ENCODE measurements at regions not wholly inside any gene's neighbourhood (a gene's known extent, or its start where the extent isn't known, plus 50 kb on each side); places are given as distances from the start of the nearest gene placed in this dataset.

- no peak overlapping the region for H3K9ac ChIP-seq (ENCODE audit: low read depth, low read length, poor library complexity)
- no peak overlapping the region for H2BK15ac ChIP-seq (ENCODE audit: low read length)
- no peak overlapping the region for H3K27ac ChIP-seq (replicated peaks; ENCODE audit: low read length)
- no peak overlapping the region for H3K4me3 ChIP-seq (ENCODE audit: low read length in 2 of 2)
- no peaks in the 10 kb centered on the region for H3K27me3 ChIP-seq (ENCODE audit: control insufficient read depth in 3 of 3, insufficient read depth in 3 of 3, low read depth in 1 of 3, low read length in 3 of 3)
- no peaks in the 10 kb centered on the region for H3K9me3 ChIP-seq (replicated peaks in 1 of 2; ENCODE audit: control insufficient read depth in 2 of 2, insufficient read depth in 1 of 2, low read depth in 1 of 2, low read length in 2 of 2)
- H3K79me1 ChIP-seq (ENCODE audit: low read depth, low read length), result no peaks in the 10 kb centered on the region
- no peak for DNase-seq (ENCODE audit: low spot score)
- no peak overlapping the region for H3K14ac ChIP-seq (ENCODE audit: low read length)
- no peak overlapping the region for H2AK5ac ChIP-seq (ENCODE audit: low read depth, low read length)
- H3K4me2 ChIP-seq (ENCODE audit: insufficient read depth, low read length, poor library complexity, severe bottlenecking), result no peak overlapping the region
- WGBS, 2 donors (ENCODE audit: extremely low coverage in 2 of 2, insufficient read length in 2 of 2, insufficient replicate concordance in 1 of 2), result no CpG with 5 or more reads among the region's 9 CpGs
- no peak overlapping the region for H2BK120ac ChIP-seq (ENCODE audit: low read depth, low read length)
- H3K4ac ChIP-seq (ENCODE audit: low read length), result no peak overlapping the region
- no peak overlapping the region for H2BK12ac ChIP-seq (ENCODE audit: low read length)
- H3K18ac ChIP-seq (ENCODE audit: low read length), result no peak overlapping the region
- no peak overlapping the region for H2AFZ ChIP-seq (ENCODE audit: low read length)
- H3K23ac ChIP-seq (ENCODE audit: low read depth, low read length, poor library complexity), result no peak overlapping the region
- no peak overlapping the region for H4K8ac ChIP-seq (ENCODE audit: low read depth, low read length)
- no peak overlapping the region for H4K91ac ChIP-seq (ENCODE audit: low read depth, low read length, poor library complexity)
- no peaks in the 10 kb centered on the region for H3K36me3 ChIP-seq (replicated peaks in 1 of 2; ENCODE audit: control insufficient read depth in 2 of 2, insufficient read depth in 2 of 2, low read length in 2 of 2)
- no peak overlapping the region for H2BK5ac ChIP-seq (ENCODE audit: low read length)
- no peaks in the 10 kb centered on the region for H3K4me1 ChIP-seq (ENCODE audit: control insufficient read depth in 2 of 2, insufficient read depth in 1 of 2, low read depth in 1 of 2, low read length in 2 of 2)
These were observed 582.0 kb upstream of the MKI67 start for GRCh38 chr10:128708182-128708581.

GRCh38 chr10:128709686-128710085 is 583.5 kb upstream of the MKI67 start:
- no peak overlapping the region for H3K4me2 ChIP-seq (ENCODE audit: insufficient read depth, low read length, poor library complexity, severe bottlenecking)
- H2BK12ac ChIP-seq (ENCODE audit: low read length), result no peak overlapping the region
- no peak overlapping the region for H3K4me3 ChIP-seq (ENCODE audit: low read length in 2 of 2)
- H2AK5ac ChIP-seq (ENCODE audit: low read depth, low read length), result no peak overlapping the region
- H3K36me3 ChIP-seq (replicated peaks in 1 of 2; ENCODE audit: control insufficient read depth in 2 of 2, insufficient read depth in 2 of 2, low read length in 2 of 2), result no peaks in the 10 kb centered on the region
- H3K79me1 ChIP-seq (ENCODE audit: low read depth, low read length), result no peaks in the 10 kb centered on the region
- H2BK5ac ChIP-seq (ENCODE audit: low read length), result no peak overlapping the region
- no peak overlapping the region for H3K14ac ChIP-seq (ENCODE audit: low read length)
- H3K18ac ChIP-seq (ENCODE audit: low read length), result no peak overlapping the region
- no peak overlapping the region for H4K91ac ChIP-seq (ENCODE audit: low read depth, low read length, poor library complexity)
- H3K4me1 ChIP-seq (ENCODE audit: control insufficient read depth in 2 of 2, insufficient read depth in 1 of 2, low read depth in 1 of 2, low read length in 2 of 2), result no peaks in the 10 kb centered on the region
- H3K9ac ChIP-seq (ENCODE audit: low read depth, low read length, poor library complexity), result no peak overlapping the region
- no peaks in the 10 kb centered on the region for H3K27me3 ChIP-seq (ENCODE audit: control insufficient read depth in 3 of 3, insufficient read depth in 3 of 3, low read depth in 1 of 3, low read length in 3 of 3)
- no peak overlapping the region for H2BK120ac ChIP-seq (ENCODE audit: low read depth, low read length)
- H3K4ac ChIP-seq (ENCODE audit: low read length), result no peak overlapping the region
- no peak for DNase-seq (ENCODE audit: low spot score)
- H3K23ac ChIP-seq (ENCODE audit: low read depth, low read length, poor library complexity), result no peak overlapping the region
- no CpG with 5 or more reads among the region's 12 CpGs for WGBS, 2 donors (ENCODE audit: extremely low coverage in 2 of 2, insufficient read length in 2 of 2, insufficient replicate concordance in 1 of 2)
- H2BK15ac ChIP-seq (ENCODE audit: low read length), result no peak overlapping the region
- H3K9me3 ChIP-seq (replicated peaks in 1 of 2; ENCODE audit: control insufficient read depth in 2 of 2, insufficient read depth in 1 of 2, low read depth in 1 of 2, low read length in 2 of 2), result no peaks in the 10 kb centered on the region
- H2AFZ ChIP-seq (ENCODE audit: low read length), result no peak overlapping the region
- H3K27ac ChIP-seq (replicated peaks; ENCODE audit: low read length), result no peak overlapping the region
- H4K8ac ChIP-seq (ENCODE audit: low read depth, low read length), result no peak overlapping the region

GRCh38 chr10:128710098-128710797 is 584.0 kb upstream of the MKI67 start:
- no CpG with 5 or more reads among the region's 49 CpGs for WGBS, 2 donors (ENCODE audit: extremely low coverage in 2 of 2, insufficient read length in 2 of 2, insufficient replicate concordance in 1 of 2)
- no peak overlapping the region for H3K9ac ChIP-seq (ENCODE audit: low read depth, low read length, poor library complexity)
- no peak overlapping the region for H2AFZ ChIP-seq (ENCODE audit: low read length)
- no peak overlapping the region for H3K14ac ChIP-seq (ENCODE audit: low read length)
- peaks cover 0 to 2% of the 10 kb centered on the region in 2 donors for H3K4me1 ChIP-seq (ENCODE audit: control insufficient read depth in 2 of 2, insufficient read depth in 1 of 2, low read depth in 1 of 2, low read length in 2 of 2)
- no peak overlapping the region for H2BK120ac ChIP-seq (ENCODE audit: low read depth, low read length)
- no peak overlapping the region for H3K23ac ChIP-seq (ENCODE audit: low read depth, low read length, poor library complexity)
- H3K36me3 ChIP-seq (replicated peaks in 1 of 2; ENCODE audit: control insufficient read depth in 2 of 2, insufficient read depth in 2 of 2, low read length in 2 of 2), result no peaks in the 10 kb centered on the region
- no peak overlapping the region for H4K8ac ChIP-seq (ENCODE audit: low read depth, low read length)
- no peaks in the 10 kb centered on the region for H3K27me3 ChIP-seq (ENCODE audit: control insufficient read depth in 3 of 3, insufficient read depth in 3 of 3, low read depth in 1 of 3, low read length in 3 of 3)
- no peaks in the 10 kb centered on the region for H3K9me3 ChIP-seq (replicated peaks in 1 of 2; ENCODE audit: control insufficient read depth in 2 of 2, insufficient read depth in 1 of 2, low read depth in 1 of 2, low read length in 2 of 2)
- no peak overlapping the region for H3K27ac ChIP-seq (replicated peaks; ENCODE audit: low read length)
- no peak overlapping the region for H3K18ac ChIP-seq (ENCODE audit: low read length)
- no peak overlapping the region for H2BK12ac ChIP-seq (ENCODE audit: low read length)
- no peak overlapping the region for H3K4ac ChIP-seq (ENCODE audit: low read length)
- no peak overlapping the region for H4K91ac ChIP-seq (ENCODE audit: low read depth, low read length, poor library complexity)
- no peak for DNase-seq (ENCODE audit: low spot score)
- H3K4me3 ChIP-seq (ENCODE audit: low read length in 2 of 2), result no peak overlapping the region
- H3K4me2 ChIP-seq (ENCODE audit: insufficient read depth, low read length, poor library complexity, severe bottlenecking), result no peak overlapping the region
- H2BK15ac ChIP-seq (ENCODE audit: low read length), result no peak overlapping the region
- H2AK5ac ChIP-seq (ENCODE audit: low read depth, low read length), result peak overlapping the region; percentile 70
- H3K79me1 ChIP-seq (ENCODE audit: low read depth, low read length), result no peaks in the 10 kb centered on the region
- H2BK5ac ChIP-seq (ENCODE audit: low read length), result no peak overlapping the region

- Histone ChIP-seq H4K91ac (ENCODE audit: low read depth, low read length, poor library complexity) (no peak overlapping the region), H2BK120ac (ENCODE audit: low read depth, low read length) (no peak overlapping the region), H3K79me1 (ENCODE audit: low read depth, low read length) (no peaks in the 10 kb centered on the region), H3K9me3 (replicated peaks in 1 of 2; ENCODE audit: control insufficient read depth in 2 of 2, insufficient read depth in 1 of 2, low read depth in 1 of 2, low read length in 2 of 2) (no peaks in the 10 kb centered on the region), H2AFZ (ENCODE audit: low read length) (no peak overlapping the region), H3K18ac (ENCODE audit: low read length) (peak overlapping the region; percentile 45), H3K23ac (ENCODE audit: low read depth, low read length, poor library complexity) (no peak overlapping the region), H3K4me2 (ENCODE audit: insufficient read depth, low read length, poor library complexity, severe bottlenecking) (no peak overlapping the region), H3K4me1 (ENCODE audit: control insufficient read depth in 2 of 2, insufficient read depth in 1 of 2, low read depth in 1 of 2, low read length in 2 of 2) (peaks cover 0 to 5% of the 10 kb centered on the region in 2 donors), H3K4ac (ENCODE audit: low read length) (no peak overlapping the region), H3K27me3 (ENCODE audit: control insufficient read depth in 3 of 3, insufficient read depth in 3 of 3, low read depth in 1 of 3, low read length in 3 of 3) (no peaks in the 10 kb centered on the region), H3K14ac (ENCODE audit: low read length) (no peak overlapping the region), H3K4me3 (ENCODE audit: low read length in 2 of 2) (no peak overlapping the region), H2BK12ac (ENCODE audit: low read length) (no peak overlapping the region), H4K8ac (ENCODE audit: low read depth, low read length) (no peak overlapping the region), H2BK15ac (ENCODE audit: low read length) (no peak overlapping the region), H2BK5ac (ENCODE audit: low read length) (no peak overlapping the region), H3K36me3 (replicated peaks in 1 of 2; ENCODE audit: control insufficient read depth in 2 of 2, insufficient read depth in 2 of 2, low read length in 2 of 2) (no peaks in the 10 kb centered on the region), H2AK5ac (ENCODE audit: low read depth, low read length) (peak overlapping the region; percentile 70), H3K9ac (ENCODE audit: low read depth, low read length, poor library complexity) (no peak overlapping the region), H3K27ac (replicated peaks; ENCODE audit: low read length) (no peak overlapping the region)
- DNase-seq (ENCODE audit: low spot score), result no peak
- WGBS, 2 donors (ENCODE audit: extremely low coverage in 2 of 2, insufficient read length in 2 of 2, insufficient replicate concordance in 1 of 2), result no CpG with 5 or more reads among the region's 8 CpGs
These were observed 584.6 kb upstream of the MKI67 start for GRCh38 chr10:128710798-128711183.

Data from neuronal stem cell (in vitro differentiated cells).